ENCODE measurements at regions not wholly inside any gene's neighbourhood (a gene's known extent, or its start where the extent isn't known, plus 50 kb on each side); places are given as distances from the start of the nearest gene placed in this dataset.

GRCh38 chr17:73829676-73830280, 185.5 kb upstream of the SDK2 start:
- TF ChIP-seq CTCF (IDR thresholded peaks at IDR 0.05) (no peak), POLR2A (IDR thresholded peaks at IDR 0.05) (no peak), POLR2AphosphoS5 (IDR thresholded peaks at IDR 0.05) (no peak)

All from breast epithelium (tissue), 3 donors.